CD14-positive monocyte (primary cell): ENCODE measurements at regions not wholly inside any gene's neighbourhood (a gene's known extent, or its start where the extent isn't known, plus 50 kb on each side); places are given as distances from the start of the nearest gene placed in this dataset.
A peak's percentile ranks its signal among the peaks of the same experiment; 100 is the strongest.

ENCODE experiments used
- DNase-seq, 3 donors: peaks; one replicate each; pipeline ENCODE4 v3.0.0-alpha.2; 2011 to 2022
- H2AFZ ChIP-seq: 2 replicates; pipeline ENCODE4 v1.6.0; 2012; ENCODE audit warnings: mild to moderate bottlenecking, low read depth, low read length, inconsistent platforms; ENCODE audit not compliant: insufficient read depth, poor library complexity, severe bottlenecking
- H3K27ac ChIP-seq, 2 donors: 1 replicate in 1 of 2; 2 replicates in 1 of 2; pipeline ENCODE4 v1.5.1; 2012 to 2013; ENCODE audit warnings: low read length in 2 of 2, control low read depth in 1 of 2, inconsistent platforms in 1 of 2, low read depth in 1 of 2, mild to moderate bottlenecking in 1 of 2
- H3K27me3 ChIP-seq, 2 donors: one replicate each; pipeline versions ENCODE4 v1.6.0 to v1.6.1; 2011 to 2013; ENCODE audit warnings: low read length in 2 of 2; ENCODE audit not compliant: control insufficient read depth in 2 of 2, insufficient read depth in 2 of 2
- H3K36me3 ChIP-seq, 2 donors: replicated peaks in 1 of 2; 1 replicate in 1 of 2; 2 replicates in 1 of 2; pipeline versions ENCODE4 v1.5.1 to v1.6.1; 2012 to 2013; ENCODE audit warnings: low read length in 2 of 2, control low read depth in 1 of 2, inconsistent platforms in 1 of 2, mild to moderate bottlenecking in 1 of 2; ENCODE audit not compliant: insufficient read depth in 2 of 2, control insufficient read depth in 1 of 2
- H3K4me1 ChIP-seq, 2 donors: 1 replicate in 1 of 2; 2 replicates in 1 of 2; pipeline versions ENCODE4 v1.5.1 to v1.6.1; 2012 to 2013; ENCODE audit warnings: low read length in 2 of 2, control low read depth in 1 of 2, inconsistent platforms in 1 of 2, mild to moderate bottlenecking in 1 of 2, moderate library complexity in 1 of 2; ENCODE audit not compliant: insufficient read depth in 2 of 2, control insufficient read depth in 1 of 2
- H3K4me2 ChIP-seq: replicated peaks from 2 replicates; pipeline ENCODE3; 2012; ENCODE audit warnings: low read length, moderate library complexity, mild to moderate bottlenecking; ENCODE audit not compliant: poor library complexity, severe bottlenecking; ENCODE audit errors: extremely low read depth
- H3K4me3 ChIP-seq, 3 experiments: fragments of 200-600 bp in 1 of 3; sonication (generic) in 1 of 3; replicated peaks in 1 of 3; 1 replicate in 2 of 3; 2 replicates in 1 of 3; pipeline ENCODE4 v1.5.1; 2011 to 2013; ENCODE audit warnings: low read length in 3 of 3, mild to moderate bottlenecking in 3 of 3, control low read depth in 2 of 3, low read depth in 2 of 3, inconsistent platforms in 1 of 3, moderate library complexity in 1 of 3
- H3K79me2 ChIP-seq: 2 replicates; pipeline ENCODE4 v1.6.0; 2012; ENCODE audit warnings: mild to moderate bottlenecking, control low read depth, inconsistent platforms, low read length, moderate library complexity; ENCODE audit not compliant: insufficient read depth
- H3K9ac ChIP-seq: 2 replicates; pipeline ENCODE4 v1.6.0; 2017; ENCODE audit warnings: low read length, mild to moderate bottlenecking; ENCODE audit not compliant: insufficient read depth, poor library complexity, severe bottlenecking
- H3K9me3 ChIP-seq, 2 donors: replicated peaks in 1 of 2; 1 replicate in 1 of 2; 2 replicates in 1 of 2; pipeline versions ENCODE4 v1.5.1 to v1.6.1; 2012 to 2013; ENCODE audit warnings: low read length in 2 of 2, control low read depth in 1 of 2; ENCODE audit not compliant: control insufficient read depth in 1 of 2, insufficient read depth in 1 of 2
- H4K20me1 ChIP-seq: 2 replicates; pipeline ENCODE4 v1.6.0; 2012; ENCODE audit warnings: mild to moderate bottlenecking, low read length, control low read depth, moderate library complexity; ENCODE audit not compliant: insufficient read depth
- H3K27ac Mint-ChIP-seq, 7 donors: one replicate each; pipeline ENCODE4 v1.8.0; 2020; ENCODE audit warnings: mild to moderate bottlenecking in 7 of 7, mixed read lengths in 7 of 7, moderate library complexity in 6 of 7, inconsistent platforms in 2 of 7
- H3K27me3 Mint-ChIP-seq, 3 donors: one replicate each; pipeline ENCODE4 v1.8.0; 2021 to 2022; ENCODE audit warnings: low read depth in 3 of 3, mild to moderate bottlenecking in 3 of 3, mixed read lengths in 3 of 3, moderate library complexity in 3 of 3, inconsistent platforms in 1 of 3
- H3K36me3 Mint-ChIP-seq, 2 donors: one replicate each; pipeline ENCODE4 v1.8.0; 2020; ENCODE audit warnings: mixed read lengths in 2 of 2, inconsistent platforms in 1 of 2, mild to moderate bottlenecking in 1 of 2
- H3K4me1 Mint-ChIP-seq: one replicate; pipeline ENCODE4 v1.8.0; 2020; ENCODE audit warnings: mild to moderate bottlenecking, mixed read lengths
- H3K4me3 Mint-ChIP-seq, 2 donors: one replicate each; pipeline ENCODE4 v1.8.0; 2020; ENCODE audit warnings: mild to moderate bottlenecking in 2 of 2, mixed read lengths in 2 of 2, moderate library complexity in 1 of 2
- H3K9me3 Mint-ChIP-seq, 7 donors: one replicate each; pipeline ENCODE4 v1.8.0; 2020 to 2022; ENCODE audit warnings: mixed read lengths in 7 of 7, mild to moderate bottlenecking in 6 of 7, moderate library complexity in 6 of 7, inconsistent platforms in 2 of 7
- CTCF ChIP-seq: fragments of 200-600 bp; IDR thresholded peaks from one replicate; pipeline ENCODE4 v1.8.0; 2022; ENCODE audit warnings: antibody characterized with exemption, mild to moderate bottlenecking
- WGBS: methylation state at CpG from one replicate; pipeline ENCODE4 v1.1.5; 2013; ENCODE audit warnings: missing lambda C conversion rate; ENCODE audit not compliant: insufficient coverage; 5-methylcytosine and 5-hydroxymethylcytosine counted together
- intact Hi-C, 2 donors: fragments of 100-400 bp; cut with micrococcal nuclease; formaldehyde crosslinking; loops; one replicate each; pipeline versions ENCODE4 v1.15.0 to v1.15.1; 2023

DNA sequence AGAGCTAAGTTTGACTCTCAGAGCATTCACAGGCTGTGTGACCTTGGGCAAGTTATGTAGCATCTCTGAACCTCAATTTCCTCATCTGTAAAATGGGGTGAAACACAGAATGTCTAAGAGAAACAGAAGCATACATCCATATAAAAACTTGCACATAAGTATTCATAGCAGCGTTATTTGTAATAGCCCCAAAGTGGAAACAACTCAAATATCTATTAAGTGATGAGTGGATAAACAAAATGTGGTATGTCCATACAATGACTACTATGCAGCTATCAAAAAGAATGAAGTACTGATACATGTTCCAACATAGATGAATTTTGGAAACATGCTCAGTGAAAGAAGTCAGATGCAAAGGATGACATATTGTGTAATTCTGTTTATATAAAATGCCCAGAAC, 201.8 kb upstream of the KBTBD8 start:
- H3K79me2 ChIP-seq = no peaks in the 10 kb centered on the region
- no peak for DNase-seq
- no CpG with 5 or more reads among the region's 1 CpG for WGBS
- H3K36me3 ChIP-seq = no peaks in the 10 kb centered on the region
- Mint-ChIP-seq H3K4me3 (no peak overlapping the region), H3K9me3 (peaks cover 0 to 11% (median 3%) of the 10 kb centered on the region in 7 donors), H3K4me1 (peaks cover 4% of the 10 kb centered on the region), H3K36me3 (no peaks in the 10 kb centered on the region), H3K27ac (no peak overlapping the region), H3K27me3 (peaks cover 9 to 13% (median 11%) of the 10 kb centered on the region in 3 donors)
- H4K20me1 ChIP-seq = no peaks in the 10 kb centered on the region
- no peak overlapping the region for H3K27ac ChIP-seq
- H3K4me2 ChIP-seq = no peak overlapping the region
- H3K9me3 ChIP-seq = no peaks in the 10 kb centered on the region
- TF ChIP-seq CTCF = no peak
- no peaks in the 10 kb centered on the region for H3K4me1 ChIP-seq
- H3K27me3 ChIP-seq = peaks cover 3 to 6% of the 10 kb centered on the region in 2 donors
- H2AFZ ChIP-seq = no peak overlapping the region
- no peak overlapping the region for H3K4me3 ChIP-seq
- no peak overlapping the region for H3K9ac ChIP-seq
- intact Hi-C loops = no loop called here

DNA sequence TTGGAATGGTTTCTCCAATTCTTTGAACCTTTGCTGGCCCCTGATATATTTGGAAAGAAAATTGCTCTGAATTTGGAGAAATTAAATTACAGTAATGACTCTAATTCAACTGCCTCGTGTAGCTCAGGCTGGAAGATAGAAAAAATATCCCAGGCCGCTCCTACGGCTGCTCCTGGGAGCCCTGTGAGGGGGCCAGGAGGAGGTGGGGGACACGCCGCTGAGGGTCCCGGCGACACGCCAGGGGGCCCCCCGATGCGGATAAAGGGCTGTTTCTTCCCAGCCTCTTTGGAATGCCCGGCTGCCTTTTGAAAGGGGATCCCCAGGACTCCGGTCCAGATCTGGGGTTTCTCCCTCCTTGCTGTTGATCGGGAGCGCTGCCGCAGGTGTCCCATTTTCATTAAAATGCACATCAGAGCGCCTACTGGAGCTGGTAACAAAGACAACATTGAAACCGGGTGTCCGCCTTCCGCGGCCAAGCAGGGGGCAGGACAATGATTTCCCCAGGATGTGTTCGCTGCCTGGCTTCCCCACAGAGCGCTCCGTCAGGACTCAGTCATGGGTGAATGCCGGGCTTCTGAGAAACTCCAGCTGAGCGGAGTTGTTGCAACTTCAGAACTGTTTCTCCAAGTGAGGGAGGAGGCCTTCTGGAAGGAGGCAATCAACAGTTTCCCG, 200.1 kb upstream of the KBTBD8 start:
- no peak for TF ChIP-seq CTCF
- Histone ChIP-seq H3K9ac (no peak overlapping the region), H3K79me2 (no peaks in the 10 kb centered on the region), H3K27me3 (peaks cover 3 to 6% of the 10 kb centered on the region in 2 donors), H3K4me2 (no peak overlapping the region), H3K4me1 (no peaks in the 10 kb centered on the region), H4K20me1 (no peaks in the 10 kb centered on the region), H3K27ac (no peak overlapping the region), H3K4me3 (no peak overlapping the region), H2AFZ (no peak overlapping the region), H3K9me3 (no peaks in the 10 kb centered on the region), H3K36me3 (no peaks in the 10 kb centered on the region)
- 38% methylated on average over 22 of the region's 26 CpGs for WGBS
- Mint-ChIP-seq H3K4me3 (peak overlapping the region in 1 of 2 donors; percentile 51), H3K4me1 (peaks cover 4% of the 10 kb centered on the region), H3K27me3 (peaks cover 9 to 13% (median 11%) of the 10 kb centered on the region in 3 donors), H3K9me3 (peaks cover 0 to 11% (median 3%) of the 10 kb centered on the region in 7 donors), H3K27ac (no peak overlapping the region), H3K36me3 (no peaks in the 10 kb centered on the region)
- DNase-seq = no peak
- intact Hi-C loops = no loop called here
